ENCODE measurements at regions not wholly inside any gene's neighbourhood (a gene's known extent, or its start where the extent isn't known, plus 50 kb on each side); places are given as distances from the start of the nearest gene placed in this dataset.
"Not testable (repeated sequence)": the region's sequence is repeated elsewhere in the genome, so short reads cannot be mapped to it uniquely, and the experiment has no call there.

- Histone ChIP-seq H3K27me3 (ENCODE audit: control insufficient read depth in 2 of 2, insufficient read depth in 2 of 2, low read length in 2 of 2) (no peaks in the 10 kb centered on the region), H3K36me3 (ENCODE audit: control insufficient read depth in 2 of 3, insufficient read depth in 3 of 3, low read length in 3 of 3) (no peaks in the 10 kb centered on the region), H3K4me1 (ENCODE audit: control insufficient read depth in 2 of 2, insufficient read depth in 2 of 2, low read length in 2 of 2) (no peaks in the 10 kb centered on the region), H3K4me3 (ENCODE audit: low read length) (no peak overlapping the region), H3K27ac (ENCODE audit: low read depth, low read length) (no peak overlapping the region), H3K9me3 (ENCODE audit: control insufficient read depth in 2 of 3, low read length in 3 of 3) (no peaks in the 10 kb centered on the region)
- no peak for ATAC-seq
- H3K4me1 Mint-ChIP-seq, result no peaks in the 10 kb centered on the region
- DNase-seq, result no peak
- intact Hi-C loops (cut with micrococcal nuclease), result no loop called here
- H3K4me3 Mint-ChIP-seq, result no peak overlapping the region
- CTCF ChIA-PET, result no interaction called here
- H3K27me3 Mint-ChIP-seq, result peaks cover 0 to 20% (median 9%) of the 10 kb centered on the region in 5 donors
- H3K36me3 Mint-ChIP-seq, result no peaks in the 10 kb centered on the region
- no peak overlapping the region for H3K27ac Mint-ChIP-seq
- H3K9me3 Mint-ChIP-seq, result peaks cover 0 to 4% (median 0%) of the 10 kb centered on the region in 11 donors
- POLR2A ChIA-PET, result no interaction called here
Measured at GRCh38 chr3:159674583-159674982, 314.1 kb upstream of the IL12A start.

GRCh38 chr3:159675285-159675684, 313.4 kb upstream of the IL12A start:
- POLR2A ChIA-PET, result no interaction called here
- ATAC-seq, result no peak
- H3K4me3 Mint-ChIP-seq, result no peak overlapping the region

GRCh38 chr3:159679900-159680299, 308.7 kb upstream of the IL12A start:
- H3K36me3 ChIP-seq (ENCODE audit: control insufficient read depth in 2 of 3, insufficient read depth in 3 of 3, low read length in 3 of 3), result no peaks in the 10 kb centered on the region
- intact Hi-C loops (cut with micrococcal nuclease), result no loop called here
- Mint-ChIP-seq H3K4me3 (no peak overlapping the region), H3K9me3 (peaks cover 0 to 8% (median 5%) of the 10 kb centered on the region in 11 donors), H3K27ac (no peak overlapping the region), H3K36me3 (no peaks in the 10 kb centered on the region), H3K27me3 (peaks cover 0 to 33% (median 9%) of the 10 kb centered on the region in 5 donors), H3K4me1 (no peaks in the 10 kb centered on the region)
- POLR2A ChIA-PET, result no interaction called here
- CTCF ChIA-PET, result no interaction called here
- no peak for ATAC-seq
- H3K4me1 ChIP-seq (ENCODE audit: control insufficient read depth in 2 of 2, insufficient read depth in 2 of 2, low read length in 2 of 2), result no peaks in the 10 kb centered on the region
- no peaks in the 10 kb centered on the region for H3K9me3 ChIP-seq (ENCODE audit: control insufficient read depth in 2 of 3, low read length in 3 of 3)
- DNase-seq, result no peak
- H3K4me3 ChIP-seq (ENCODE audit: low read length), result no peak overlapping the region
- no peak overlapping the region for H3K27ac ChIP-seq (ENCODE audit: low read depth, low read length)
- no peaks in the 10 kb centered on the region for H3K27me3 ChIP-seq (ENCODE audit: control insufficient read depth in 2 of 2, insufficient read depth in 2 of 2, low read length in 2 of 2)

More at GRCh38 chr3:159675285-159675684, 313.4 kb upstream of the IL12A start:
- Mint-ChIP-seq H3K36me3 (no peaks in the 10 kb centered on the region), H3K27me3 (peaks cover 0 to 20% (median 9%) of the 10 kb centered on the region in 5 donors), H3K4me1 (no peaks in the 10 kb centered on the region), H3K27ac (no peak overlapping the region), H3K9me3 (peaks cover 0 to 4% (median 0%) of the 10 kb centered on the region in 11 donors)
- no peaks in the 10 kb centered on the region for H3K36me3 ChIP-seq (ENCODE audit: control insufficient read depth in 2 of 3, insufficient read depth in 3 of 3, low read length in 3 of 3)
- no peak overlapping the region for H3K27ac ChIP-seq (ENCODE audit: low read depth, low read length)
- no peak overlapping the region for H3K4me3 ChIP-seq (ENCODE audit: low read length)
- H3K4me1 ChIP-seq (ENCODE audit: control insufficient read depth in 2 of 2, insufficient read depth in 2 of 2, low read length in 2 of 2), result no peaks in the 10 kb centered on the region
- no peaks in the 10 kb centered on the region for H3K27me3 ChIP-seq (ENCODE audit: control insufficient read depth in 2 of 2, insufficient read depth in 2 of 2, low read length in 2 of 2)
- CTCF ChIA-PET, result no interaction called here
- intact Hi-C loops (cut with micrococcal nuclease), result no loop called here
- H3K9me3 ChIP-seq (ENCODE audit: control insufficient read depth in 2 of 3, low read length in 3 of 3), result no peaks in the 10 kb centered on the region
- DNase-seq, result no peak

- H3K36me3 Mint-ChIP-seq; H3K27me3 ChIP-seq (ENCODE audit: control insufficient read depth in 2 of 2, insufficient read depth in 2 of 2, low read length in 2 of 2); DNase-seq; CTCF ChIA-PET; intact Hi-C loops (cut with micrococcal nuclease); ATAC-seq; H3K4me3 ChIP-seq (ENCODE audit: low read length); H3K4me3 Mint-ChIP-seq; H3K4me1 ChIP-seq (ENCODE audit: control insufficient read depth in 2 of 2, insufficient read depth in 2 of 2, low read length in 2 of 2); H3K4me1 Mint-ChIP-seq; H3K27ac ChIP-seq (ENCODE audit: low read depth, low read length); H3K27ac Mint-ChIP-seq; H3K9me3 Mint-ChIP-seq; H3K36me3 ChIP-seq (ENCODE audit: control insufficient read depth in 2 of 3, insufficient read depth in 3 of 3, low read length in 3 of 3); POLR2A ChIA-PET; H3K9me3 ChIP-seq (ENCODE audit: control insufficient read depth in 2 of 3, low read length in 3 of 3): not testable (repeated sequence)
- H3K27me3 Mint-ChIP-seq, result peaks cover 0 to 24% (median 8%) of the 10 kb centered on the region in 5 donors
Measured at GRCh38 chr3:159681717-159682116, 306.9 kb upstream of the IL12A start.

- Mint-ChIP-seq H3K27ac (no peak overlapping the region), H3K27me3 (peaks cover 0 to 18% (median 0%) of the 10 kb centered on the region in 5 donors), H3K4me3 (no peak overlapping the region), H3K4me1 (no peaks in the 10 kb centered on the region), H3K36me3 (peaks cover 0 to 5% (median 0%) of the 10 kb centered on the region in 5 donors), H3K9me3 (peaks cover 0 to 25% (median 11%) of the 10 kb centered on the region in 11 donors)
- ChIA-PET POLR2A (no interaction called here), CTCF (interaction anchor here (1.1 kb wide), 1 partner anchor 16 kb away, joined by 3 read pairs; no protein-coding TSS in a partner anchor)
- no peak overlapping the region for H3K4me3 ChIP-seq (ENCODE audit: low read length)
- intact Hi-C loops (cut with micrococcal nuclease), result no loop called here
- no peaks in the 10 kb centered on the region for H3K27me3 ChIP-seq (ENCODE audit: control insufficient read depth in 2 of 2, insufficient read depth in 2 of 2, low read length in 2 of 2)
- no peak for ATAC-seq
- DNase-seq, result no peak
- H3K4me1 ChIP-seq (ENCODE audit: control insufficient read depth in 2 of 2, insufficient read depth in 2 of 2, low read length in 2 of 2), result no peaks in the 10 kb centered on the region
- no peak overlapping the region for H3K27ac ChIP-seq (ENCODE audit: low read depth, low read length)
- H3K9me3 ChIP-seq (ENCODE audit: control insufficient read depth in 2 of 3, low read length in 3 of 3), result no peaks in the 10 kb centered on the region
- H3K36me3 ChIP-seq (ENCODE audit: control insufficient read depth in 2 of 3, insufficient read depth in 3 of 3, low read length in 3 of 3), result no peaks in the 10 kb centered on the region
Measured at GRCh38 chr3:159685801-159686200, 302.8 kb upstream of the IL12A start.

- H3K36me3 Mint-ChIP-seq, result peaks cover 0 to 11% (median 0%) of the 10 kb centered on the region in 5 donors
- no peaks in the 10 kb centered on the region for H3K9me3 ChIP-seq (ENCODE audit: control insufficient read depth in 2 of 3, low read length in 3 of 3)
- CTCF ChIA-PET, result no interaction called here
- POLR2A ChIA-PET, result no interaction called here
- no peak overlapping the region for H3K27ac Mint-ChIP-seq
- intact Hi-C loops (cut with micrococcal nuclease), result no loop called here
- no peaks in the 10 kb centered on the region for H3K36me3 ChIP-seq (ENCODE audit: control insufficient read depth in 2 of 3, insufficient read depth in 3 of 3, low read length in 3 of 3)
- H3K9me3 Mint-ChIP-seq, result peaks cover 0 to 13% (median 7%) of the 10 kb centered on the region in 11 donors
- peaks cover 0 to 11% (median 0%) of the 10 kb centered on the region in 5 donors for H3K27me3 Mint-ChIP-seq
- no peaks in the 10 kb centered on the region for H3K4me1 Mint-ChIP-seq
- DNase-seq, result no peak
- ATAC-seq, result no peak
- no peaks in the 10 kb centered on the region for H3K27me3 ChIP-seq (ENCODE audit: control insufficient read depth in 2 of 2, insufficient read depth in 2 of 2, low read length in 2 of 2)
- H3K4me1 ChIP-seq (ENCODE audit: control insufficient read depth in 2 of 2, insufficient read depth in 2 of 2, low read length in 2 of 2), result no peaks in the 10 kb centered on the region
- no peak overlapping the region for H3K4me3 ChIP-seq (ENCODE audit: low read length)
- no peak overlapping the region for H3K27ac ChIP-seq (ENCODE audit: low read depth, low read length)
- H3K4me3 Mint-ChIP-seq, result no peak overlapping the region
Measured at GRCh38 chr3:159693226-159693625, 295.4 kb upstream of the IL12A start.

- Mint-ChIP-seq H3K27me3 (peaks cover 0 to 15% (median 2%) of the 10 kb centered on the region in 5 donors), H3K4me3 (no peak overlapping the region), H3K9me3 (peaks cover 0 to 17% (median 7%) of the 10 kb centered on the region in 11 donors), H3K36me3 (peaks cover 0 to 7% (median 0%) of the 10 kb centered on the region in 5 donors), H3K4me1 (no peaks in the 10 kb centered on the region), H3K27ac (no peak overlapping the region)
- ChIA-PET POLR2A (no interaction called here), CTCF (no interaction called here)
- Histone ChIP-seq H3K9me3 (ENCODE audit: control insufficient read depth in 2 of 3, low read length in 3 of 3) (no peaks in the 10 kb centered on the region), H3K4me1 (ENCODE audit: control insufficient read depth in 2 of 2, insufficient read depth in 2 of 2, low read length in 2 of 2) (no peaks in the 10 kb centered on the region), H3K27me3 (ENCODE audit: control insufficient read depth in 2 of 2, insufficient read depth in 2 of 2, low read length in 2 of 2) (no peaks in the 10 kb centered on the region), H3K36me3 (ENCODE audit: control insufficient read depth in 2 of 3, insufficient read depth in 3 of 3, low read length in 3 of 3) (no peaks in the 10 kb centered on the region), H3K27ac (ENCODE audit: low read depth, low read length) (no peak overlapping the region), H3K4me3 (ENCODE audit: low read length) (no peak overlapping the region)
- intact Hi-C loops (cut with micrococcal nuclease), result no loop called here
- ATAC-seq (no peak), DNase-seq (no peak)
Measured at GRCh38 chr3:159711560-159712333, 276.9 kb upstream of the IL12A start.
